Neutrophil (primary cell): ENCODE measurements at regions not wholly inside any gene's neighbourhood (a gene's known extent, or its start where the extent isn't known, plus 50 kb on each side); places are given as distances from the start of the nearest gene placed in this dataset.

Experiments
- H3K27ac ChIP-seq: fragments of 200-600 bp; sonication (generic); 2 replicates; pipeline ENCODE4 v1.5.1; 2016; ENCODE audit warnings: mild to moderate bottlenecking, moderate library complexity
- H3K27me3 ChIP-seq: fragments of 200-600 bp; sonication (generic); 2 replicates; pipeline ENCODE4 v1.6.0; 2016; ENCODE audit warnings: mild to moderate bottlenecking
- H3K36me3 ChIP-seq: fragments of 200-600 bp; sonication (generic); 2 replicates; pipeline ENCODE4 v1.5.1; 2017
- H3K4me1 ChIP-seq, 2 experiments: fragments of 200-600 bp in 1 of 2; sonication (generic) in 1 of 2; 1 replicate in 1 of 2; 2 replicates in 1 of 2; pipeline versions ENCODE4 v1.5.1 to v1.6.1; 2013 to 2016; ENCODE audit warnings: low read depth in 1 of 2, low read length in 1 of 2, mild to moderate bottlenecking in 1 of 2, moderate library complexity in 1 of 2; ENCODE audit not compliant: control insufficient read depth in 1 of 2, insufficient read depth in 1 of 2
- H3K4me3 ChIP-seq, 2 experiments: fragments of 200-600 bp in 1 of 2; sonication (generic) in 1 of 2; 1 replicate in 1 of 2; 2 replicates in 1 of 2; pipeline ENCODE4 v1.5.1; 2013 to 2016; ENCODE audit warnings: low read depth in 1 of 2, low read length in 1 of 2, mild to moderate bottlenecking in 1 of 2, moderate library complexity in 1 of 2
- H3K9me3 ChIP-seq: fragments of 200-600 bp; sonication (generic); 2 replicates; pipeline ENCODE4 v1.5.1; 2016
- CTCF ChIP-seq: fragments of 200-600 bp; sonication (generic); IDR thresholded peaks from 2 replicates; pipeline ENCODE4 v1.5.1; 2016; ENCODE audit warnings: antibody characterized with exemption

- no peak for TF ChIP-seq CTCF
- no peaks in the 10 kb centered on the region for H3K4me1 ChIP-seq
- H3K4me3 ChIP-seq, result no peak overlapping the region
These were observed 54.4 kb upstream of the CPHXL start for GRCh38 chr16:75780669-75781068.

DNA sequence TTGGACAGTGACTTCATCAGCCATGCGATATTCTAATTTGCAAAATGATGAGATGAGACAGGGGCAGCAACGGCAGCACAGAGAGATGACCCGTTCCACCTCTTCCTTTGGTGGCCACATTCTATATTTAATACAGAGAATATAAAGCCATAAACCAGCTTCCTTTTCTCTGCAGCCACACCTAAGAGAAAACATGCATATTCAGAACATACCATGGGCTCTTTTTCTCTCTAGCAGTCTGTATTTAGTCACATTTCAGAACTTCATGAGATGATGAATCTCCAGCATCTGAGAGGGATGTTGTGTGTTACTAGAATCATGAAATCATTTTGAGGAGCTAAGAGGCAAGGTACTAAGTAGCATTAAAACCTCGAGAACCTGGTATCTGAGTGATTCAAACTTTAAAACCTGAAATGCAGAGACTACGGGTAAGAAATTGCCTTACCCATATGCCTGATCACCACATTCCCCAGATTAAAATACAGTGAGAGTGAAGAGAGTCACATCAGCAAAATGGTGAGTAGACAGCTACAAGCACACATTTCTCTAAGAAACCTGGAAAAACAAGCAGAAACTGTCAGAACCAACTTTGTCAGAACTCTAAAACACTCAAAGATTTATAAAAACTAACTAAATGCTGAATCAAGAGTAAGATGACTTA, 55.5 kb upstream of the CPHXL start:
- H3K36me3 ChIP-seq, result no peaks in the 10 kb centered on the region
- TF ChIP-seq CTCF, result no peak

More at GRCh38 chr16:75780669-75781068, 54.4 kb upstream of the CPHXL start:
- Histone ChIP-seq H3K36me3 (no peaks in the 10 kb centered on the region), H3K9me3 (no peaks in the 10 kb centered on the region), H3K27ac (no peak overlapping the region), H3K27me3 (peaks cover 60% of the 10 kb centered on the region)

DNA sequence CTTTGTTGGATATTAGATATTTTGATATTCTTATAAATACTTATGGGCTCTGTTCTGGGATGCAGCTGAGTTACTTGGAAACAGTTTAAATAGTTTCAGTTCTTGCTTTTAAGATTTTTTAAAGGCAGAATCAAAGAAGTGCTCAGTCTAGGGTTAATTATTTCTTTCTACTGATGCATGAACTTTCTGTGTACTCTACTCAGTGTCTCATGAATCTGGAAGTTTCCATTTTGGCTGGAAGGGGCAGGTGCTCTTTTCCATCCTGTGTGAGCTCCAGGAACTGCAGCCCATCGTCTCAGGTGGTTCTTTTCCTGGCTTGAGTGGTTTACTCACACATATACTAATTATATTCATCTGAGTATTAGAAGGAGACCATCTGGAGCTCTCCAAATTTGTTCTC, 61.1 kb upstream of the CPHXL start:
- Histone ChIP-seq H3K9me3 (no peaks in the 10 kb centered on the region), H3K27me3 (peaks cover 31% of the 10 kb centered on the region), H3K4me3 (no peak overlapping the region), H3K36me3 (no peaks in the 10 kb centered on the region), H3K4me1 (no peaks in the 10 kb centered on the region), H3K27ac (no peak overlapping the region)
- no peak for TF ChIP-seq CTCF

More for the DNA sequence above, 55.5 kb upstream of the CPHXL start:
- Histone ChIP-seq H3K27me3 (peaks cover 62% of the 10 kb centered on the region), H3K4me1 (no peaks in the 10 kb centered on the region), H3K27ac (no peak overlapping the region), H3K9me3 (no peaks in the 10 kb centered on the region), H3K4me3 (no peak overlapping the region)

- Histone ChIP-seq H3K36me3 (no peaks in the 10 kb centered on the region), H3K27ac (no peak overlapping the region), H3K4me1 (no peaks in the 10 kb centered on the region), H3K9me3 (no peaks in the 10 kb centered on the region), H3K27me3 (peaks cover 15% of the 10 kb centered on the region), H3K4me3 (no peak overlapping the region)
- TF ChIP-seq CTCF, result no peak
These were observed 62.9 kb upstream of the CPHXL start for GRCh38 chr16:75789237-75789636.

GRCh38 chr16:75792771-75793492, 66.6 kb upstream of the CPHXL start:
- no peak overlapping the region for H3K4me3 ChIP-seq
- H3K27ac ChIP-seq, result no peak overlapping the region
- H3K4me1 ChIP-seq, result no peaks in the 10 kb centered on the region
- no peaks in the 10 kb centered on the region for H3K27me3 ChIP-seq
- no peaks in the 10 kb centered on the region for H3K36me3 ChIP-seq
- no peak for TF ChIP-seq CTCF
- no peaks in the 10 kb centered on the region for H3K9me3 ChIP-seq
